Activated CD4-positive, alpha-beta memory T cell treated with anti-CD3 and anti-CD28 coated beads, Interleukin-2, amount 10 ng/mL, durations not matched to agents 7 days and 5 days (primary cell): ENCODE measurements at regions not wholly inside any gene's neighbourhood (a gene's known extent, or its start where the extent isn't known, plus 50 kb on each side); places are given as distances from the start of the nearest gene placed in this dataset.

Experiments used
- CTCF ChIA-PET: fragments of 350-600 bp; sonication (Branson Sonifier 250); formaldehyde crosslinking; loops from one replicate; lab custom pipeline; 2021; ENCODE audit warnings: antibody characterized with exemption, inconsistent platforms; lab: Charles Lee
- POLR2A ChIA-PET: fragments of 350-600 bp; sonication (Branson Sonifier 250); formaldehyde crosslinking; loops from one replicate; lab custom pipeline; 2021; ENCODE audit warnings: antibody characterized with exemption; lab: Charles Lee
- DNase-seq: peaks from one replicate; pipeline ENCODE4 v3.0.0-alpha.2; 2020
- H3K27ac Mint-ChIP-seq: one replicate; pipeline ENCODE4 v1.8.0; 2021; ENCODE audit warnings: mild to moderate bottlenecking, mixed read lengths
- H3K27me3 Mint-ChIP-seq: one replicate; pipeline ENCODE4 v1.8.0; 2021; ENCODE audit warnings: mixed read lengths
- H3K36me3 Mint-ChIP-seq: one replicate; pipeline ENCODE4 v1.8.0; 2021; ENCODE audit warnings: low read depth, mixed read lengths
- H3K4me1 Mint-ChIP-seq: one replicate; pipeline ENCODE4 v1.8.0; 2021; ENCODE audit warnings: mixed read lengths
- H3K4me3 Mint-ChIP-seq: one replicate; pipeline ENCODE4 v1.8.0; 2021; ENCODE audit warnings: mild to moderate bottlenecking, mixed read lengths
- H3K9me3 Mint-ChIP-seq: one replicate; pipeline ENCODE4 v1.8.0; 2021; ENCODE audit warnings: mixed read lengths

GRCh38 chr5:15406478-15406877 lies 93.5 kb upstream of the FBXL7 start:
- CTCF ChIA-PET, result no interaction called here
- H3K9me3 Mint-ChIP-seq, result peaks cover 8% of the 10 kb centered on the region
- no peaks in the 10 kb centered on the region for H3K4me1 Mint-ChIP-seq
- H3K27me3 Mint-ChIP-seq, result no peaks in the 10 kb centered on the region
- POLR2A ChIA-PET, result no interaction called here
- no peak for DNase-seq
- no peak overlapping the region for H3K4me3 Mint-ChIP-seq
- no peak overlapping the region for H3K27ac Mint-ChIP-seq
- no peaks in the 10 kb centered on the region for H3K36me3 Mint-ChIP-seq

DNA sequence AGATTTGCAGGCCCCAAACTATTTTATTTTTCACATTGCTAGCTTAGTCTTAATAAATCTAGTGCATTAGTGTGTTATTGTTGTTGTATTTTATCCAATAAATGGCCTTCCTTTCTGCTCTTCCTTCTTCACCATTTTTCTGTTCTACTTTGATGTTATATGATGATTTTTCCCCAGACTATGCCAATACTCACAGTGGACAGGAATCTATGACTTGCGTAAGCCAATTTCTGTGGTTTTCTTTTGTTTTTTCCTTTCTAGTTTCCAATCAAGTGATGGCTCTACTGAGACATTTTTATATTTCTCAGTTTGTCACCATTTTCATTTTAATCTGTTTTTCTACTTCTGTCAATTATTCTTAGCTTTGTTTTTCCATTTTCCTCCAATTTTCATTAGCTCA lies 106.8 kb upstream of the FBXL7 start:
- Mint-ChIP-seq H3K27ac (no peak overlapping the region), H3K9me3 (peaks cover 4% of the 10 kb centered on the region), H3K4me3 (no peak overlapping the region), H3K27me3 (no peaks in the 10 kb centered on the region), H3K4me1 (no peaks in the 10 kb centered on the region), H3K36me3 (no peaks in the 10 kb centered on the region)
- ChIA-PET CTCF (no interaction called here), POLR2A (no interaction called here)
- no peak for DNase-seq

- Mint-ChIP-seq H3K4me3 (no peak overlapping the region), H3K27ac (no peak overlapping the region), H3K27me3 (no peaks in the 10 kb centered on the region), H3K9me3 (peaks cover 4% of the 10 kb centered on the region), H3K36me3 (no peaks in the 10 kb centered on the region), H3K4me1 (no peaks in the 10 kb centered on the region)
- ChIA-PET CTCF (no interaction called here), POLR2A (no interaction called here)
- DNase-seq, result no peak
These were observed 108.1 kb upstream of the FBXL7 start for GRCh38 chr5:15391704-15392397.

- H3K4me3 Mint-ChIP-seq, result no peak overlapping the region
- DNase-seq, result no peak
- no peaks in the 10 kb centered on the region for H3K36me3 Mint-ChIP-seq
- H3K4me1 Mint-ChIP-seq, result no peaks in the 10 kb centered on the region
- ChIA-PET POLR2A (no interaction called here), CTCF (no interaction called here)
- no peak overlapping the region for H3K27ac Mint-ChIP-seq
- H3K27me3 Mint-ChIP-seq, result no peaks in the 10 kb centered on the region
- peaks cover 2% of the 10 kb centered on the region for H3K9me3 Mint-ChIP-seq
These were observed 111.1 kb upstream of the FBXL7 start for GRCh38 chr5:15388866-15389265.

DNA sequence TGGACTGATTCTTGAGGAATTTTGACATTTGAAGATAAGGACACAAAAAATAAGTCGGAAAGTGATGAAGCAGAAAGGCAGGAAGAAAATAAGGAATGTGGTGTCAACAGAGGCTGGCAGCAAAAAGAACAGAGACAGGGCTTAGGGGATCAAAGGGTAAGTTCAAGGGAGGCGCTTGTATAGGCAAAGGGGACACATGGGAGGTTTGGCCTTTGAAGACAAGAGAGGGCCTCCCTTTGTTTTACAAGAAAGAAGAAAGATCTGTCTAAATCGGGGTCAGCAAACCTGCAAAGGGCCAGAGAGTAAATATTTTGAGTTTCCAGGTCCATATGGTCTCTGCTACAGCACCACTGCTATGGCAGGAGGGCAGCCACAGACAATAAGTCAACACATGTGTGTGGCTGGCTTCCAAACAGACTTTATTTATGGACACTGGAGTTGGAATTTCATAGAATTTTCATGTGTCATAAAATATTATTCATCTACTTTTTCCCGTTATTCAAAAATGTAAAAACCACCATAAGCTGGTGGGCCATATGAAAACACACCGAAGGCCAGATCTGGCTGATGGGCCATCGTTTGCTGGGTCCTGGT lies 112.0 kb upstream of the FBXL7 start:
- H3K27me3 Mint-ChIP-seq, result no peaks in the 10 kb centered on the region
- ChIA-PET CTCF (no interaction called here), POLR2A (no interaction called here)
- H3K4me1 Mint-ChIP-seq, result no peaks in the 10 kb centered on the region
- DNase-seq, result no peak
- H3K4me3 Mint-ChIP-seq, result no peak overlapping the region
- no peaks in the 10 kb centered on the region for H3K36me3 Mint-ChIP-seq
- H3K9me3 Mint-ChIP-seq, result peaks cover 2% of the 10 kb centered on the region
- no peak overlapping the region for H3K27ac Mint-ChIP-seq

DNA sequence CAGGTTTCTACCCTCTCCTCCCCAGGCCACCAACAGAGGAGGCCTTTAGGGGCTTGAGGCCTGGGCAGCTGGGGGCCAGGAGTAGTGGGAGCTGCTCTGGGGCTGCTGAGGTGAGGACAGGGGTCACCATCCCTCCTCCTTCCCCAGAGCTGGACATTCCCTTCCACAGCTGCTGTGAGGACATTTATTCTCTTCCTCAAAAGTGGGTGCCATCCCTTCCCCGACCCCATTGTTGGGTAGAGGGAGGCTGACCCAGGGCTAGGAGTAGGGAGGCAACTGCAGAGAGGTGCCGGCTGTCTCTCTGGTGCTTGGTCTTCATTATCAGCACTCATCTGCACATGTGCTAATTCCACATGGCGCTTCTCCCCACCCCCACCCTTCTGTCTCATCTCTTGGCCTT lies 113.9 kb upstream of the FBXL7 start:
- Mint-ChIP-seq H3K4me3 (no peak overlapping the region), H3K36me3 (no peaks in the 10 kb centered on the region), H3K4me1 (no peaks in the 10 kb centered on the region), H3K27ac (no peak overlapping the region), H3K9me3 (peaks cover 2% of the 10 kb centered on the region), H3K27me3 (no peaks in the 10 kb centered on the region)
- CTCF ChIA-PET, result no interaction called here
- POLR2A ChIA-PET, result no interaction called here
- no peak for DNase-seq

GRCh38 chr5:15385553-15385952 lies 114.4 kb upstream of the FBXL7 start:
- POLR2A ChIA-PET, result no interaction called here
- no peaks in the 10 kb centered on the region for H3K4me1 Mint-ChIP-seq
- H3K27ac Mint-ChIP-seq, result no peak overlapping the region
- no peak for DNase-seq
- peaks cover 2% of the 10 kb centered on the region for H3K9me3 Mint-ChIP-seq
- CTCF ChIA-PET, result no interaction called here
- no peaks in the 10 kb centered on the region for H3K36me3 Mint-ChIP-seq
- H3K27me3 Mint-ChIP-seq, result no peaks in the 10 kb centered on the region
- H3K4me3 Mint-ChIP-seq, result no peak overlapping the region

DNA sequence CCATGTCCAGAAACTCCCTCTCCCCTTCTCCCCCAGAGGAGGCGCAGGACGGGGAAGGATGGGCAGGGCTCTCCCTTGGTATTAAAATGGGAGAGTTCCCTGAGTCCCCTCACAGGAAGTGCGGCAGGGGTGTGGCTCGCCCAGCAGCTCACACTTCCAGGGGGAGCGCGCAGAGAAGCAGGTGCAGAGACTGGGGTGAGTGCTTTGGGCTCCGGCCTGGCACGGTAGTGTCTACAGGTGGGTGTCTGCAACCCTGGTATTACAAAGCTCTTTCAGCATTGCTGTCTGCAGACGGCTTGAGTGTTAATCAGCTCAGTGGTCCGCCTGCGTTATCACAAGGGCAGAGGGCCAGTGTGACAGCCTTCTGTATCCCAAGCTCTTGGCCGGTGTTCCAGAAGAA lies 114.9 kb upstream of the FBXL7 start:
- CTCF ChIA-PET, result no interaction called here
- Mint-ChIP-seq H3K27me3 (no peaks in the 10 kb centered on the region), H3K4me3 (no peak overlapping the region), H3K36me3 (no peaks in the 10 kb centered on the region), H3K4me1 (no peaks in the 10 kb centered on the region), H3K27ac (no peak overlapping the region), H3K9me3 (peaks cover 2% of the 10 kb centered on the region)
- DNase-seq, result no peak
- POLR2A ChIA-PET, result no interaction called here

DNA sequence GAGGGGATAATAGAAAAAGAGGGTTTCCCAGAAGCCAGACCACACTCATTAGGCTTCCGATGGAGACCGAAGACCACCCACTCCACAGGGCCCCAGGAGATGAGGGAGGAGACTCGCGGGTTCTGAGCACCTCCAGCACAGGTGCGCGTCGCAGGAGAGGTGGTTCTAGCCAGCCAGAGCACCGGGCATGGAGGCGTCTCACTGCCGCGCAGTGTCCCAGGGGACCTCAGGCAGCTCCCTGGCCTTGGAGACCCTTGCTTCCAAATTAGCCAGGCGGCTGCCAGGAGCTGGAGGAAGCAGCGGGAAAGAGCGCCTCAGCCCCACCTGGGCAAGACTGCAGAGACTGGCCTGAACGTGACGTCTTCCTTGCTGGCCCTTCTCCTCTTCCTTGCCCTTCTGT lies 115.4 kb upstream of the FBXL7 start:
- H3K27ac Mint-ChIP-seq, result no peak overlapping the region
- no peaks in the 10 kb centered on the region for H3K4me1 Mint-ChIP-seq
- DNase-seq, result no peak
- no peaks in the 10 kb centered on the region for H3K36me3 Mint-ChIP-seq
- H3K9me3 Mint-ChIP-seq, result peaks cover 2% of the 10 kb centered on the region
- ChIA-PET POLR2A (no interaction called here), CTCF (no interaction called here)
- no peaks in the 10 kb centered on the region for H3K27me3 Mint-ChIP-seq
- H3K4me3 Mint-ChIP-seq, result no peak overlapping the region

DNA sequence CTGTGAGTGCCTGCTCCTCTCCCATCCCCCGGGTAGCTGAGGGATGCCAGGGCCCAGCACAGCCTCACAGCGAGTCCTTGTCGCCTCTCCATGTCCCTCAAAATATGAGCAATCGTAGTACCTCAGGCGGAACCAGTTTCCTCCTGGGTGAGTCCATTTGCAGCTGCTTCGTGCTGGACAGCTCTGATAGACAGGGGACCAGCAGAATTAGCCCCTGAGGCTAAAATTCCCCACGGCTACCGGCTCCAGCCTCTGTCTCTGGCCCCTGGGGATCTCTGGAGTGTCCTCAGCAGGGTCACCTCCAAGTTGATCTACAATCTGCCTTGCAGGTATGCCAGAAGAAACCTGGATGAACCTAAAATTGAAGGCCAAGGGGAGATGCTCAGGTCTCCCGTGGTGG lies 115.8 kb upstream of the FBXL7 start:
- Mint-ChIP-seq H3K4me3 (no peak overlapping the region), H3K4me1 (no peaks in the 10 kb centered on the region), H3K27me3 (no peaks in the 10 kb centered on the region), H3K9me3 (peaks cover 2% of the 10 kb centered on the region), H3K27ac (no peak overlapping the region), H3K36me3 (no peaks in the 10 kb centered on the region)
- POLR2A ChIA-PET, result no interaction called here
- DNase-seq, result no peak
- CTCF ChIA-PET, result no interaction called here

- Mint-ChIP-seq H3K9me3 (peaks cover 2% of the 10 kb centered on the region), H3K4me3 (no peak overlapping the region), H3K27ac (no peak overlapping the region), H3K4me1 (no peaks in the 10 kb centered on the region), H3K36me3 (no peaks in the 10 kb centered on the region), H3K27me3 (no peaks in the 10 kb centered on the region)
- DNase-seq, result no peak
- CTCF ChIA-PET, result no interaction called here
- POLR2A ChIA-PET, result no interaction called here
These were observed 116.5 kb upstream of the FBXL7 start for GRCh38 chr5:15383469-15383868.

GRCh38 chr5:15383021-15383420 lies 117.0 kb upstream of the FBXL7 start:
- H3K27ac Mint-ChIP-seq, result no peak overlapping the region
- no peaks in the 10 kb centered on the region for H3K4me1 Mint-ChIP-seq
- ChIA-PET POLR2A (no interaction called here), CTCF (no interaction called here)
- no peak for DNase-seq
- H3K27me3 Mint-ChIP-seq, result no peaks in the 10 kb centered on the region
- no peaks in the 10 kb centered on the region for H3K36me3 Mint-ChIP-seq
- H3K4me3 Mint-ChIP-seq, result no peak overlapping the region
- H3K9me3 Mint-ChIP-seq, result peaks cover 2% of the 10 kb centered on the region

DNA sequence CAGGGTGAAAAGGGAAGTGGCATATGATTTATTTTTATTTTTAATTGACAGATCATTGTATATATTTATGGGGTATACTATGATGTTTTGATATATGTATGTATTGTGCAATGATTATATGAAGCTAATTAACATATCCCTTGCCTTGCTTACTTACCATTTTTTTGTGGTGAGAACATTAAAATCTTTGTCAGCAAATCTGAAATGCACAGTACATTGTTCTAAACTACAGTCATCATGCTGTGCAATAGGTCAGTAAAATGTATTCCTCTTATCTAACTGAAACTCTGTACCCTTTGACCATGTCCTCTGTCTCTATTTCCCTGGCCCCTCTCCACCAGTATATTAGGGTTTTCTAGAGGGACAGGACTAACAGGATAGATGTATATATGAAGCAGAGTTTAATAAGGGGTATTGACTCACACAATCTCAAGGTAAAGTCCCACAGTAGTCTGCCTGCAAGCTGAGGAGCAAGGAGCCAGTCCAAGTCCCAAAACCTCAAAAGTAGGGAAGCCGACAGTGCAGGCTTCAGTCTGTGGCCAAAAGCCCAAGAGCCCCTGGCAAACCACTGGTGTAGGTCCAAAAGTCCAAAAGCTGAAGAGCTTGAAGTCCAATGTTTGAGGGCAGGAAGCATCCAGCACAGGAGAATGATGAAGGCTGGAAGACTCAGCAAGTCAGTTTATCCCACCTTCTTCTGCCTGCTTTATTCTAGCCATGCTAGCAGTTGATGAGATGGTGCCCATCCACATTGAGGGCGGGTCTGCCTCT lies 122.2 kb upstream of the FBXL7 start:
- ChIA-PET CTCF (no interaction called here), POLR2A (no interaction called here)
- Mint-ChIP-seq H3K9me3 (peaks cover 4% of the 10 kb centered on the region), H3K4me3 (no peak overlapping the region), H3K36me3 (no peaks in the 10 kb centered on the region), H3K4me1 (no peaks in the 10 kb centered on the region), H3K27ac (no peak overlapping the region), H3K27me3 (no peaks in the 10 kb centered on the region)
- DNase-seq, result no peak

DNA sequence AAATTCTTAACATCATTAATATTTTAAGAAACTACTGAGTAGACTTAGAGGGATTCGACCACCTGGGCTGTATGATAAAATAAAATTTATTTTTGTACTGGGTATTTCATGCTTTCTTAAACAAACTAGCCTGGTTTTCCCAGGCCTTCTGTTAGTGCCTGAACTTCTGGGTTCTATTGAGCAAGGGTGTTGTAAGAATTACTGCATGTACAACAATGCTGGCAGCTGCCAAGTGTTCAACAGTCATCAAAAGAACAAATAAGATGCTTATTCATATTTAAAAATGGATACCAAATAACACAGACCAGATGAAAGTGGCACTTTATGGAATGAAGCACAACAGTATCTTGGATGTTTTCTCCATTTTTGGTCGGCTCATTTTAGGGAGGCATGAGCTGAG lies 123.2 kb upstream of the FBXL7 start:
- H3K4me3 Mint-ChIP-seq, result no peak overlapping the region
- H3K36me3 Mint-ChIP-seq, result no peaks in the 10 kb centered on the region
- ChIA-PET CTCF (no interaction called here), POLR2A (no interaction called here)
- no peak for DNase-seq
- H3K27me3 Mint-ChIP-seq, result no peaks in the 10 kb centered on the region
- peaks cover 4% of the 10 kb centered on the region for H3K9me3 Mint-ChIP-seq
- H3K27ac Mint-ChIP-seq, result no peak overlapping the region
- H3K4me1 Mint-ChIP-seq, result no peaks in the 10 kb centered on the region
